GM12878 (cell line): ENCODE measurements at regions not wholly inside any gene's neighbourhood (a gene's known extent, or its start where the extent isn't known, plus 50 kb on each side); places are given as distances from the start of the nearest gene placed in this dataset.

Experiments
- ATAC-seq: fragments of 200-7000 bp; cut with Tn5 transposase; 3 replicates; pipeline ENCODE4 v1.9.1; 2020; ENCODE audit warnings: mild to moderate bottlenecking, moderate library complexity
- BruUV-seq: library from RNA; stranded (reverse); fragments of 400-500 nt; replicated peaks from 2 replicates; lab custom pipeline; 2021; lab: Mats Ljungman, UMichigan
- CTCF ChIA-PET: fragments of 300-600 bp; sonication (Branson Sonifier 250); formaldehyde crosslinking; extraction: SDS; loops from one replicate; lab custom pipeline; 2021; ENCODE audit warnings: inconsistent platforms; lab: Yijun Ruan, JAX
- POLR2A ChIA-PET: fragments of 350-600 bp; formaldehyde crosslinking; extraction: SDS; loops from one replicate; lab custom pipeline; 2021; ENCODE audit warnings: inconsistent platforms; lab: Charles Lee
- RAD21 ChIA-PET: fragments of 300-600 bp; sonication (Branson Sonifier 250); formaldehyde crosslinking; loops from one replicate; lab custom pipeline; 2023; ENCODE audit warnings: antibody characterized with exemption; ENCODE audit not compliant: unreplicated experiment; lab: Charles Lee
- SMC1A ChIA-PET: fragments of 300-600 bp; sonication (Branson Sonifier 250); formaldehyde crosslinking; loops from one replicate; lab custom pipeline; 2023; ENCODE audit not compliant: unreplicated experiment, uncharacterized antibody; lab: Charles Lee
- DNase-seq: peaks from one replicate; pipeline ENCODE4 v3.0.0-alpha.2; 2011; ENCODE audit warnings: low read depth, low spot score
- FAIRE-seq: peaks from 3 replicates; lab custom pipeline; 2011; peaks lifted over from hg19 to GRCh38; lab: Jason Lieb, UNC
- H2AFZ ChIP-seq: 2 replicates; pipeline ENCODE4 v1.6.0; 2011; ENCODE audit warnings: low read depth, low read length, control low read depth; ENCODE audit not compliant: control insufficient read depth
- H3K27ac ChIP-seq: 2 replicates; pipeline ENCODE4 v1.5.1; 2011; ENCODE audit warnings: control low read depth; ENCODE audit not compliant: control insufficient read depth, insufficient read depth
- H3K27me3 ChIP-seq, 2 experiments: replicated peaks in 1 of 2; 2 replicates each; pipeline versions ENCODE4 v1.6.0 to v1.6.1; 2011; ENCODE audit warnings: low read length in 1 of 2; ENCODE audit not compliant: control insufficient read depth in 2 of 2, insufficient read depth in 2 of 2
- H3K36me3 ChIP-seq, 2 experiments: 2 replicates each; pipeline ENCODE4 v1.5.1; 2011; ENCODE audit warnings: low read length in 1 of 2; ENCODE audit not compliant: control insufficient read depth in 2 of 2, insufficient read depth in 2 of 2
- H3K4me1 ChIP-seq: 2 replicates; pipeline ENCODE4 v1.6.1; 2011; ENCODE audit warnings: mild to moderate bottlenecking, low read length, moderate library complexity, mixed read lengths; ENCODE audit not compliant: control insufficient read depth, insufficient read depth
- H3K4me2 ChIP-seq: 2 replicates; pipeline ENCODE4 v1.6.0; 2011; ENCODE audit warnings: control low read depth; ENCODE audit not compliant: control insufficient read depth, insufficient read depth
- H3K4me3 ChIP-seq: fragments of 200-600 bp; sonication (generic); 2 replicates; pipeline ENCODE4 v1.5.1; 2016
- H3K79me2 ChIP-seq: 2 replicates; pipeline ENCODE4 v1.6.0; 2011; ENCODE audit warnings: low read length; ENCODE audit not compliant: control insufficient read depth, insufficient read depth
- H3K9ac ChIP-seq: 2 replicates; pipeline ENCODE4 v1.8.0; 2011; ENCODE audit warnings: low read length, control low read depth, mixed read lengths; ENCODE audit not compliant: control insufficient read depth, insufficient read depth
- H3K9me3 ChIP-seq: replicated peaks from 3 replicates; pipeline ENCODE4 v1.5.1; 2011; ENCODE audit warnings: mild to moderate bottlenecking, low read length; ENCODE audit not compliant: control insufficient read depth, insufficient read depth
- H4K20me1 ChIP-seq: 2 replicates; pipeline ENCODE4 v1.6.0; 2011; ENCODE audit not compliant: control insufficient read depth, insufficient read depth
- CEBPB ChIP-seq, 2 experiments: fragments of 150-350 bp in 1 of 2; IDR thresholded peaks; 2 replicates each; pipeline ENCODE4 v1.6.1; 2012 to 2014; ENCODE audit warnings: low read depth in 2 of 2, low read length in 2 of 2, borderline replicate concordance in 1 of 2, inconsistent platforms in 1 of 2
- CREM ChIP-seq: IDR thresholded peaks from 2 replicates; pipeline ENCODE4 v1.6.1; 2014; ENCODE audit warnings: antibody characterized with exemption, low read depth
- EZH2 ChIP-seq: IDR thresholded peaks from 2 replicates; pipeline ENCODE4 v1.6.1; 2012; ENCODE audit warnings: low read depth, mild to moderate bottlenecking, control low read depth, inconsistent platforms, low read length, borderline replicate concordance; ENCODE audit not compliant: control insufficient read depth
- IKZF1 ChIP-seq: fragments of 450-650 bp; conservative IDR thresholded peaks from 2 replicates; pipeline ENCODE4 v1.6.1; 2017; ENCODE audit warnings: antibody characterized with exemption, mild to moderate bottlenecking
- IRF4 ChIP-seq: IDR thresholded peaks from 2 replicates; pipeline ENCODE4 v1.6.1; 2011; ENCODE audit warnings: low read depth, low read length
- WGBS: methylation state at CpG from one replicate; pipeline ENCODE4 v1.1.6; 2016; ENCODE audit warnings: low lambda C conversion rate; ENCODE audit not compliant: insufficient replicate concordance, insufficient coverage; ENCODE audit errors: missing lambda C conversion rate; 5-methylcytosine and 5-hydroxymethylcytosine counted together
- in situ Hi-C: fragments of 300-500 bp; cut with MboI; formaldehyde crosslinking; loops from 9 replicates; pipeline ENCODE4 v1.14.3; 2018; ENCODE audit warnings: mixed read lengths
- intact Hi-C: fragments of 100-400 bp; cut with micrococcal nuclease; formaldehyde crosslinking; loops from one replicate; pipeline ENCODE4 v1.14.2; 2022; ENCODE audit not compliant: unreplicated experiment
- TF ChIP-seq, protein P1 (sequence below), 3 experiments: IDR thresholded peaks in 2 of 3; conservative IDR thresholded peaks in 1 of 3; 2 replicates each; pipeline ENCODE4 v1.5.1; 2011; ENCODE audit warnings: low read depth in 3 of 3, low read length in 3 of 3, mild to moderate bottlenecking in 3 of 3, control low read depth in 2 of 3, moderate library complexity in 2 of 3, inconsistent platforms in 1 of 3, mixed read lengths in 1 of 3; ENCODE audit not compliant: control insufficient read depth in 2 of 3, insufficient read depth in 1 of 3; ENCODE audit errors: extremely low read depth in 1 of 3

DNA sequence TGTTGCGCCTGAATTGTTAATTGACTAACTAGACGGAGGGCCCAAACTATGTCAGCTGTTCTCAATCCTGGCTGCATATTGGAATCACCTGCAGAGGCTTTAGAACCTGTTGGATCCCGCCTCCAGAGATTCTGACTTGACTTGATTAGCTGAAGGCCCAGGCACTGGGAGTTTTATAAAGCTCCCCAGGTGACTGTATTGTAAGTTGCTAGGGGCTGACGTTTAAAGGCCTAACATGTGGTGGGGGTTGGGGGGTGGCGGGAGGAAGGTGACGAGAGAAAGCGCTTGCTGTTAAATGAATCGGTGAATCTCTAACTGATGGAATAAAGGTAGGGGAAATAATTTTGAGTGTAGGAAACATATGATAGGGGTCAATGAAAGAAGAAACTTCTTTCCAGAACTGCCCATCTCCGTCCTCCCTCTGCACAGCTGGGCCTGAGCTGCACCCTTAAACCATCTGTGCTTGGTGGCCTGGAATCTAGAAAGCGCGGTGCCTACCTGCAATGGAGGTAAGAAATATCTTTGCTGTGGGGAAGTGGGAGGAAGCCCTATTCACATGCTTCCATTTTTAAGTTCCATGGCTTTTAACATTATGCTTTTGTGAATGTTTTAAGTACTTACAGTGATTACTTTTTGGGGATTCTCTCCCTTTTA, 225.0 kb upstream of the FAM3C start:
- H3K4me1 ChIP-seq: no peaks in the 10 kb centered on the region
- no peak for ATAC-seq
- CTCF ChIA-PET: interaction anchor here (0.7 kb wide), 1 partner anchor 673 kb away, joined by 3 read pairs; no protein-coding TSS in a partner anchor
- no peak overlapping the region for H2AFZ ChIP-seq
- in situ Hi-C loops (no loop called here), intact Hi-C loops (no loop called here)
- BruUV-seq: no TSS peak
- POLR2A ChIA-PET: no interaction called here
- no peaks in the 10 kb centered on the region for H3K79me2 ChIP-seq
- SMC1A ChIA-PET: interaction anchor here (0.5 kb wide), 1 partner anchor 526 kb away, joined by 4 read pairs; no protein-coding TSS in a partner anchor
- DNase-seq: no peak
- no peaks in the 10 kb centered on the region for H3K9me3 ChIP-seq
- no peaks in the 10 kb centered on the region for H3K36me3 ChIP-seq
- no peak overlapping the region for H3K4me2 ChIP-seq
- H3K4me3 ChIP-seq: no peak overlapping the region
- H4K20me1 ChIP-seq: no peaks in the 10 kb centered on the region
- 57% methylated on average over 11 of the region's 11 CpGs for WGBS
- RAD21 ChIA-PET: no interaction called here
- no peak for FAIRE-seq
- no peak overlapping the region for H3K9ac ChIP-seq
- H3K27me3 ChIP-seq: no peaks in the 10 kb centered on the region
- no peak for TF ChIP-seq EZH2
- TF ChIP-seq CREM: no peak
- no peak for TF ChIP-seq CEBPB (IDR thresholded peaks at IDR 0.05; ENCODE audit: borderline replicate concordance in 1 of 2, low read depth in 2 of 2, low read length in 2 of 2)
- TF ChIP-seq, protein P1, sequence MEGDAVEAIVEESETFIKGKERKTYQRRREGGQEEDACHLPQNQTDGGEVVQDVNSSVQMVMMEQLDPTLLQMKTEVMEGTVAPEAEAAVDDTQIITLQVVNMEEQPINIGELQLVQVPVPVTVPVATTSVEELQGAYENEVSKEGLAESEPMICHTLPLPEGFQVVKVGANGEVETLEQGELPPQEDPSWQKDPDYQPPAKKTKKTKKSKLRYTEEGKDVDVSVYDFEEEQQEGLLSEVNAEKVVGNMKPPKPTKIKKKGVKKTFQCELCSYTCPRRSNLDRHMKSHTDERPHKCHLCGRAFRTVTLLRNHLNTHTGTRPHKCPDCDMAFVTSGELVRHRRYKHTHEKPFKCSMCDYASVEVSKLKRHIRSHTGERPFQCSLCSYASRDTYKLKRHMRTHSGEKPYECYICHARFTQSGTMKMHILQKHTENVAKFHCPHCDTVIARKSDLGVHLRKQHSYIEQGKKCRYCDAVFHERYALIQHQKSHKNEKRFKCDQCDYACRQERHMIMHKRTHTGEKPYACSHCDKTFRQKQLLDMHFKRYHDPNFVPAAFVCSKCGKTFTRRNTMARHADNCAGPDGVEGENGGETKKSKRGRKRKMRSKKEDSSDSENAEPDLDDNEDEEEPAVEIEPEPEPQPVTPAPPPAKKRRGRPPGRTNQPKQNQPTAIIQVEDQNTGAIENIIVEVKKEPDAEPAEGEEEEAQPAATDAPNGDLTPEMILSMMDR (IDR thresholded peaks at IDR 0.05 in 2 of 3, conservative IDR thresholded peaks at IDR 0.05 in 1 of 3; ENCODE audit: control insufficient read depth in 2 of 3, extremely low read depth in 1 of 3, insufficient read depth in 1 of 3, low read depth in 3 of 3, low read length in 3 of 3): no peak
- TF ChIP-seq IKZF1: no peak
- TF ChIP-seq IRF4: no peak
- no peak overlapping the region for H3K27ac ChIP-seq
